ENCODE measurements at regions not wholly inside any gene's neighbourhood (a gene's known extent, or its start where the extent isn't known, plus 50 kb on each side); places are given as distances from the start of the nearest gene placed in this dataset.

DNA sequence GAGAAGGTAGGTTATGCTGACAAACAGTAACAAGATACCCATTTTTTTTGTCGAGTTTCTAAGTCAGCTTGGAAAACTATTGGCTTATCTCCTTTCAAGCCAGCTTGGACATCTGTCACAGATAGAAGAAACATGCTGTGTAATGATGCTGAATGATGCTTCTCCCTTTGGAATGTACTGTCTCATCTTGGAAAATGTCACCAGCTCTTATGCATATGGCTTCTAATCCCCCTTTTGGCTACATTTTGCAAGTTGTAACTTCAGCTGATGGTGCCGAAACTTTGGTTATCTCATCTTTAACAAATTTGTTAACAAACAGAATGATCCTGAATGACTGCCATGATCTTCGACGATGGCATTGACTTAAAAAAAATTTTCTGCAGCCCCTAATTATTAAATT, 68.8 kb upstream of the ST6GALNAC3 start:
- Mint-ChIP-seq H3K4me1 (no peaks in the 10 kb centered on the region), H3K27me3 (ENCODE audit: low read depth in 2 of 2) (no peaks in the 10 kb centered on the region), H3K36me3 (no peaks in the 10 kb centered on the region), H3K27ac (no peak overlapping the region), H3K4me3 (no peak overlapping the region), H3K9me3 (no peaks in the 10 kb centered on the region)
- no peaks in the 10 kb centered on the region for H3K36me3 ChIP-seq (ENCODE audit: control insufficient read depth, insufficient read depth, low read length)
- TF ChIP-seq, protein P1, sequence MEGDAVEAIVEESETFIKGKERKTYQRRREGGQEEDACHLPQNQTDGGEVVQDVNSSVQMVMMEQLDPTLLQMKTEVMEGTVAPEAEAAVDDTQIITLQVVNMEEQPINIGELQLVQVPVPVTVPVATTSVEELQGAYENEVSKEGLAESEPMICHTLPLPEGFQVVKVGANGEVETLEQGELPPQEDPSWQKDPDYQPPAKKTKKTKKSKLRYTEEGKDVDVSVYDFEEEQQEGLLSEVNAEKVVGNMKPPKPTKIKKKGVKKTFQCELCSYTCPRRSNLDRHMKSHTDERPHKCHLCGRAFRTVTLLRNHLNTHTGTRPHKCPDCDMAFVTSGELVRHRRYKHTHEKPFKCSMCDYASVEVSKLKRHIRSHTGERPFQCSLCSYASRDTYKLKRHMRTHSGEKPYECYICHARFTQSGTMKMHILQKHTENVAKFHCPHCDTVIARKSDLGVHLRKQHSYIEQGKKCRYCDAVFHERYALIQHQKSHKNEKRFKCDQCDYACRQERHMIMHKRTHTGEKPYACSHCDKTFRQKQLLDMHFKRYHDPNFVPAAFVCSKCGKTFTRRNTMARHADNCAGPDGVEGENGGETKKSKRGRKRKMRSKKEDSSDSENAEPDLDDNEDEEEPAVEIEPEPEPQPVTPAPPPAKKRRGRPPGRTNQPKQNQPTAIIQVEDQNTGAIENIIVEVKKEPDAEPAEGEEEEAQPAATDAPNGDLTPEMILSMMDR (IDR thresholded peaks at IDR 0.05): no peak
- no peak for ATAC-seq
- H3K9me3 ChIP-seq (ENCODE audit: control insufficient read depth, insufficient read depth, low read length): no peaks in the 10 kb centered on the region
- intact Hi-C loops (cut with micrococcal nuclease): no loop called here
- no peak for DNase-seq
- H3K4me1 ChIP-seq (ENCODE audit: control insufficient read depth, insufficient read depth, low read length): no peaks in the 10 kb centered on the region
- WGBS (ENCODE audit: insufficient coverage): 91% methylated on average over 4 of the region's 4 CpGs
- H3K27ac ChIP-seq (ENCODE audit: low read length): no peak overlapping the region
- H3K27me3 ChIP-seq (ENCODE audit: control insufficient read depth, insufficient read depth, low read length): no peaks in the 10 kb centered on the region
- no peak overlapping the region for H3K4me3 ChIP-seq (ENCODE audit: low read length)

DNA sequence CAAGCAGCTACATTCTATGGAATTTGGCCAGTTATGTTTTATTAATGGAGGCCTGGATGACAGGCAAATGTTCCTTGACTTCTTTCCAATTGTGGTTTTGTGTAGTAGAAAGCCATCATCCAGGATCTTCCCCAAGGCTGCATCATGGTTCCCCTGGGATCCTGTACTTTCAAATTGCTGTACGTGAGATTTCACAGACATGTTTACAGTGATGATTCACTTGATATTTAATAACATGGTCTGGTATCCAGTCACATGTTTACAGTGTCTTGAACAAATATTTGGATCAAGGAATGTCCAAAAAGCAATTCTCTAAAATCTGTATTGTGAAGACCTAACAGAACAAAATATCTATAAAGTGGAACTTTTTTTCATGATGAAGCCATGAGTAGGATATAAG, 68.3 kb upstream of the ST6GALNAC3 start:
- no peaks in the 10 kb centered on the region for H3K27me3 Mint-ChIP-seq (ENCODE audit: low read depth in 2 of 2)
- H3K4me3 Mint-ChIP-seq: no peak overlapping the region
- TF ChIP-seq, protein P1 (IDR thresholded peaks at IDR 0.05): no peak
- Histone ChIP-seq H3K27ac (ENCODE audit: low read length) (no peak overlapping the region), H3K4me3 (ENCODE audit: low read length) (no peak overlapping the region), H3K4me1 (ENCODE audit: control insufficient read depth, insufficient read depth, low read length) (no peaks in the 10 kb centered on the region), H3K27me3 (ENCODE audit: control insufficient read depth, insufficient read depth, low read length) (no peaks in the 10 kb centered on the region), H3K36me3 (ENCODE audit: control insufficient read depth, insufficient read depth, low read length) (no peaks in the 10 kb centered on the region), H3K9me3 (ENCODE audit: control insufficient read depth, insufficient read depth, low read length) (no peaks in the 10 kb centered on the region)
- H3K27ac Mint-ChIP-seq: no peak overlapping the region
- no peaks in the 10 kb centered on the region for H3K4me1 Mint-ChIP-seq
- WGBS (ENCODE audit: insufficient coverage): 88% methylated on average over 1 of the region's 1 CpG
- DNase-seq (no peak), ATAC-seq (no peak)
- intact Hi-C loops (cut with micrococcal nuclease): no loop called here
- no peaks in the 10 kb centered on the region for H3K9me3 Mint-ChIP-seq
- no peaks in the 10 kb centered on the region for H3K36me3 Mint-ChIP-seq

DNA sequence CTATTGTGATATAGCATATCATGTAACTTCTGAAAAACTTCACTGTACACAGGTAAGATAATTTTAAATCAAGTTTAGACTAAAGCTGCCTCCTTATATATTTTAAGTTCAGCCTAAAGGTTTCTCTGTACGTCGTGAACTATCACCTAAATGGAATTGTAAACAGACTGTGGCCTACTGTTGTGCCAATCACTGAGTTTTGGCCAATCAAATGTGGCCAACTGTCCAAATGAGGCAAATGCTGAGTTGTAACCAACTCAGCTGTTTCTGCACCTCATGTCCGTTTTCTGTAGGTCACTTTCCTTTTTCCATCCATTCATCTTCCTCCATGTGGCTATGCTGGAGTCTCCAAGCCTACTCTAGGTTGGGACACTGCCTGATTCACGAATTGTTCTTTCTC, 63.7 kb upstream of the ST6GALNAC3 start:
- TF ChIP-seq, protein P1 (IDR thresholded peaks at IDR 0.05): no peak
- no peak overlapping the region for H3K27ac Mint-ChIP-seq
- DNase-seq: no peak
- 81% methylated on average over 3 of the region's 4 CpGs for WGBS (ENCODE audit: insufficient coverage)
- H3K9me3 Mint-ChIP-seq: no peaks in the 10 kb centered on the region
- H3K27ac ChIP-seq (ENCODE audit: low read length): no peak overlapping the region
- ATAC-seq: no peak
- H3K36me3 Mint-ChIP-seq: no peaks in the 10 kb centered on the region
- intact Hi-C loops (cut with micrococcal nuclease): no loop called here
- no peaks in the 10 kb centered on the region for H3K27me3 ChIP-seq (ENCODE audit: control insufficient read depth, insufficient read depth, low read length)
- H3K9me3 ChIP-seq (ENCODE audit: control insufficient read depth, insufficient read depth, low read length): no peaks in the 10 kb centered on the region
- no peak overlapping the region for H3K4me3 ChIP-seq (ENCODE audit: low read length)
- H3K27me3 Mint-ChIP-seq (ENCODE audit: low read depth in 2 of 2): no peaks in the 10 kb centered on the region
- H3K4me1 ChIP-seq (ENCODE audit: control insufficient read depth, insufficient read depth, low read length): no peaks in the 10 kb centered on the region
- H3K36me3 ChIP-seq (ENCODE audit: control insufficient read depth, insufficient read depth, low read length): no peaks in the 10 kb centered on the region
- H3K4me3 Mint-ChIP-seq: no peak overlapping the region
- no peaks in the 10 kb centered on the region for H3K4me1 Mint-ChIP-seq

DNA sequence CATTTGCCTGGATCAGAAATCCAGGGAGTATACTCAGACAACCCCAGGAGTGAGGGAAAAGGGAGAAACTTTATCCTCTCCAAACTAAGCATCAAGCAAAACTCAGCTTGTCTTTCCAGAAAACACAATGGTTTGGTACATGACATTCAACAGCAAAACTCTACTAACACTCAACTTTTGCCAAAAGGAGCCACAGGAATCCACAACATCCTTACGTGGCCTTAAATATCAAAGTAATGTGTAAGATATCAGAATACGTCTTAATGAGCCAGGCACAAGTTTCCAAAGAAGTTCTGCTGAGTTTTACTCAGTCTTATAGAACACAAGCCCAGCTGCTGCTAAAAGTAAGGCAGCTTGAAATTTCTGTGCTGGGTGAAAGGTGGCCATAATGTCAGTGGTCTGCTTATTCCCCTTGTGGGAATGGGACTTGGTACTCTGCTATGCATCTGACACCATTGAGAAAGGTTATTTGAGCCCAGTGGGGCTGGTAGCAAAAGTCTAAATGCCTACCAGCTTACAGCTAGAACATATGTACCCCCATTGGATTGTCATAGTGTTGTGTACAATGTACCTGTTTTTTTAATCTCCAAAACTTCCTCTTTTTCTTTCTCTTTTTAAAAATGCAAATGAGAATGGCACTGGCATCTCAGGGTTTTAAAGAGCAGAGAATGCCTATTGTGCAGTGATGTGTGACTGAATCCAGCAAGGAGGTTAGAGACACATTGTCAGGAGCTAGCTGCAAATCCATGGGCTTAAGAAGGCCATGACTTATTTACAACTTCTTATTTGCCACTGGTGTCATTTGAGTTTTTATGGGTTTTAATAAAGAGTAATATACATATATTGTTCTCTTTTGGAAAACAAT, 62.0 kb upstream of the ST6GALNAC3 start:
- DNase-seq: no peak
- H3K27ac Mint-ChIP-seq: no peak overlapping the region

More for the DNA sequence above, 62.0 kb upstream of the ST6GALNAC3 start:
- Histone ChIP-seq H3K4me1 (ENCODE audit: control insufficient read depth, insufficient read depth, low read length) (no peaks in the 10 kb centered on the region), H3K27me3 (ENCODE audit: control insufficient read depth, insufficient read depth, low read length) (no peaks in the 10 kb centered on the region), H3K36me3 (ENCODE audit: control insufficient read depth, insufficient read depth, low read length) (no peaks in the 10 kb centered on the region), H3K9me3 (ENCODE audit: control insufficient read depth, insufficient read depth, low read length) (no peaks in the 10 kb centered on the region), H3K4me3 (ENCODE audit: low read length) (no peak overlapping the region), H3K27ac (ENCODE audit: low read length) (no peak overlapping the region)
- H3K36me3 Mint-ChIP-seq: no peaks in the 10 kb centered on the region
- H3K9me3 Mint-ChIP-seq: no peaks in the 10 kb centered on the region
- no peak overlapping the region for H3K4me3 Mint-ChIP-seq
- intact Hi-C loops (cut with micrococcal nuclease): no loop called here
- H3K4me1 Mint-ChIP-seq: no peaks in the 10 kb centered on the region
- 100% methylated on average over 1 of the region's 2 CpGs for WGBS (ENCODE audit: insufficient coverage)
- ATAC-seq: no peak
- TF ChIP-seq, protein P1 (IDR thresholded peaks at IDR 0.05): no peak
- no peaks in the 10 kb centered on the region for H3K27me3 Mint-ChIP-seq (ENCODE audit: low read depth in 2 of 2)

All from natural killer cell (primary cell).